NCI-H748 (cell line): ENCODE measurements at regions not wholly inside any gene's neighbourhood (a gene's known extent, or its start where the extent isn't known, plus 50 kb on each side); places are given as distances from the start of the nearest gene placed in this dataset.

Source experiments
- DNase-seq: peaks from one replicate; lab custom pipeline; 2025; ENCODE audit not compliant: unreplicated experiment; lab: John Stamatoyannopoulos, UW

- no peak for DNase-seq
Measured at GRCh38 chr2:220090050-220090449, 462.6 kb downstream of the SLC4A3 start.

DNA sequence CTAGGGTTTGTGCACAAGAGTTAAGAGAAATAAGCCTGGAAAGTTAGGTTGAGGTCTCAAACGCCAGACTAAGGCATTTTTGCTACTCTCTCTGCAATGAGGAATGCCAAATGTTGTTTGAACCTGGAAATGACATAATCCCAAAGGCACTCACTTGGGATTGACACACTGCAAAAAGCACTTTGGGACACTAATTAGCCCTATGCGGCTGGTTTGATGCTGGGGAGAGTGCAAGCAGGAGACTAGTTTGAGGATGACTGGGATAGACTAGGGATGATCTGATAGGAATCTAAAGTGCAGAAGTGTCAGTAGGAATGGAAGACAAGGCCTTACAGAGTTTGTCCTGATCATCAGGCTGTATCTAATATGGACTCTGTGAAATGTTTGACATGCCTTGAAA, 469.0 kb downstream of the SLC4A3 start:
- DNase-seq = no peak

GRCh38 chr2:220101980-220102379, 474.6 kb downstream of the SLC4A3 start:
- DNase-seq = no peak

DNA sequence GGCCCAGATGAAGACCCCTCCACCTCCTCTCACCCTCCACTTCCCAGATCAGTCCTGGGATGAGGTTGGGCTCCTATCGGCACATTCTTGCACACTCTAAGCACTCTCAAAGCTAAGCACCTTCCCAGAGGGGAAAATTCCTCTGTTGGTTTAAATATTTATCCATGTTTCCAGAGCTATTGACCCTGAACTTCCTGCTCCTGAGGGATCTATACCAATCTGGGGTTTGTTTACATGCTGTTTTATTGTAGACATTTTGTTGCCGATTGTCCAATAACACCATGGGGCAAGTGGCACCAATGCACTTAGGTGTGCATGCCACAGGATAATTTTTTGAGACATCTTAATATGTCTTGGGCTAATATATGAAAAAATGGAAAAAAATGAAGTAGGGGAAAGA, 476.2 kb downstream of the SLC4A3 start:
- DNase-seq = no peak

- DNase-seq = no peak
Measured at GRCh38 chr2:220104871-220105351, 477.5 kb downstream of the SLC4A3 start.

DNA sequence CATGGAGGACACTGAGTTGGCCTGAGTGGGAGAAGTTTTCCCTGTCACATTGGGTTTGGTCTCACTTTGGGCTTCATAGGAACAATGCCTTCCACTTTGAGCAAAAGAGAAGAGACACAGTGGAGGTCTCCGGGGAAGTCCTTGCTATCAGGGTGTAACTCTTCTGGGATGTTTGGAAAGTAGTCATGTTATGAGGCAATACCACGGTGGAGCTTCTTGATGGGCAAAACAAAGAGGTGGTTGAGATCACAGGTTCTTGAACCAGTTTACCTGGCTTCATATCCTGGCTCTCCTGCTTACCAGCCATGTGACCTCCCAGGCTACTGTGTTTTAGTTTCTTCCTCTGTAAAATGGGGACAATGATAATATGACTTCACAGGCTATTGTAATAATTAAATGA, 478.6 kb downstream of the SLC4A3 start:
- no peak for DNase-seq

- no peak for DNase-seq
Measured at GRCh38 chr2:220107380-220107791, 480.0 kb downstream of the SLC4A3 start.

- no peak for DNase-seq
Measured at GRCh38 chr2:220114443-220114842, 487.0 kb downstream of the SLC4A3 start.

GRCh38 chr2:220117025-220117424, 489.6 kb downstream of the SLC4A3 start:
- peak; percentile 71 for DNase-seq

- DNase-seq = no peak
Measured at GRCh38 chr2:220120041-220120440, 492.6 kb downstream of the SLC4A3 start.

DNA sequence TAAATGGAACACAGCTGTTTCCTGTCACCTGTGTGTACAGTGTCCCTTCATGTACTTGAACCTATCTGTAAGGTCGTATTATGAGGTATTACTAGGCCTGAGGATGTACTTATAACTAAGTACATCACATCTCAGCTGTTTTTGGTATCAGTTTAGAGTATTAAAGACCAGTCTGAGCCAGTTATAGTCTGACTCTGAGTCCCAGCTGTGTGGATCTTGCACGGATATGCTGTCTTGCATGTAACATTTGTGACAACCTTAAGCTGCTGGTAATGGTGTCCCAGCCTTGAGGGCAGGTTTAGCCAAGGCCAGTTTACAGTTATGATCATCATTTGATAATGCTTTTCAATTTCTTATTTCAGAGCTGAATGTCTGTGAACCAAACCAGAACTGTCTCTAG, 496.3 kb downstream of the SLC4A3 start:
- DNase-seq = peak; percentile 94

- DNase-seq = no peak
Measured at GRCh38 chr2:220125551-220125950, 498.1 kb downstream of the SLC4A3 start.

GRCh38 chr2:220127311-220127710, 499.9 kb downstream of the SLC4A3 start:
- no peak for DNase-seq

DNA sequence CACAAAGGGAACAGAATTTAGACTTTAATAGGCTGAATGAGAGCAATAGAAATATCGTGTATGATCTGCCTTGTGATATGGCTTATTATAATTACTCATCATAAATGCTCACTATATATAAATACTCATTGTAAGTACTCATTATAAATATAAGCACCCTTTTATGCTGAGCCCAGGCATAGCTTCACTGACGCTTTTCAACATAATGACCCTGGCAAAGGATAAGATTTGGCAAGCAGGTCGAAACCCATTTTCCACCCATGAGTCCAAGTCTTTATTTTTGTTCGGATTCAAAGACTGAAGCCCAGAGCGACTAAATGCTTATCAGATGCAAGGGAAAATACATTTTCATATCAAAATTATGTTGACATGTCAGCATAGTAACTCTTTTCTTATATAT, 500.4 kb downstream of the SLC4A3 start:
- no peak for DNase-seq

GRCh38 chr2:220129391-220129790, 502.0 kb downstream of the SLC4A3 start:
- no peak for DNase-seq

DNA sequence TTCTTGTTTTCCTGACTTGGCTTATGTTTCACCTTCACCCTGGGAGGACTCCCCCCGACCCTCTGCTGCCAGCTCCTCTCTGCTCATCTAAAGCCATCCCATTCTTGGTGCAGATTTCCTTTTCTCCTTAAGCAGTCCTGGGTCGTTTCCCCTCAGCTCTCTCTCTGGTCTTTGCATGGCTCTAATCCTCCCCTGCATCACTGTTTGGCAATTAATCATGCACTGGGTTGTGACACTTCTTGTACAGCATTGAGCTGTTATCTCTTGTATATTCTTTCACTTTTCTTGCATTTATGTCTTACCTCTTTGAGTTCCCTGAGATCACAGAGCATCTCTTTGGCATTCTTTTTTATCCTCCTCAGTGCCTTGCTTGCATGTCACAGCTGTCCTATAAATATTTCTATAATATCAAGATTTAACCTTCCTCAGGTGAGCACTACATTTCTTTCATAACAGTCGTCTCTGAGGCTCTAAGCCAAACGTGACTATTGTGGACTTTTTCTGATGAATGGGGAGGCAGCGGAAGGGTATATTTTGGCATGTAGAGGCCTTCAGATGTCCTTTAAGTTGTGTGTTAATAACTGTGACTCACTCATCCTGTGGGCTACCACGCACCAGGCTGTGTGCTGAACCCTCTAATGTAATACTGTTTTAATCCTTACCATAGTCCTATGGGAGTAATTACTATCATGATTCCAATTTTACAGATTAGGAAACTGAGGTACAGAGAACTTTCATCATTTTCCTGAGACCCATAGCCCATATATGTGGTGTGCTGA, 507.5 kb downstream of the SLC4A3 start:
- DNase-seq = no peak

GRCh38 chr2:220143336-220143735, 515.9 kb downstream of the SLC4A3 start:
- DNase-seq = no peak

DNA sequence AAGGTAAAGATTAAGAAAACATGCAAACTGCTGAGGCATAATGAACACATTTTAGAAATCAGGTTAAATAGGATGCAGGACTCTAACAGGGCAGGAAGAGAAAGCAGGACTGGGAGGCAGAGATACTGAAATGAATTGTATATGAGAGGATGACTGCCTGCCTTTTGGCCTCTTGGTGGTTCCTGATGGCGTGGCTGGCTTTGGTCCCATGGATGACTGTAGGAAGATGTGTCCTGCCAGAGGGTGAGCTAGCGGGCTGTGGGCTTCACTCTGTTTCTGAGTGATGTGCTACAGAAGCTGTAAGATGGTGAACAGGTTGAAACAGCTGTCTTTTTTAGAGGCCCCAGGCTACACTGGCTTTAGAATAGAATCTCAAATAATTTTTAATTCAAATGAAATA, 517.0 kb downstream of the SLC4A3 start:
- DNase-seq = no peak

DNA sequence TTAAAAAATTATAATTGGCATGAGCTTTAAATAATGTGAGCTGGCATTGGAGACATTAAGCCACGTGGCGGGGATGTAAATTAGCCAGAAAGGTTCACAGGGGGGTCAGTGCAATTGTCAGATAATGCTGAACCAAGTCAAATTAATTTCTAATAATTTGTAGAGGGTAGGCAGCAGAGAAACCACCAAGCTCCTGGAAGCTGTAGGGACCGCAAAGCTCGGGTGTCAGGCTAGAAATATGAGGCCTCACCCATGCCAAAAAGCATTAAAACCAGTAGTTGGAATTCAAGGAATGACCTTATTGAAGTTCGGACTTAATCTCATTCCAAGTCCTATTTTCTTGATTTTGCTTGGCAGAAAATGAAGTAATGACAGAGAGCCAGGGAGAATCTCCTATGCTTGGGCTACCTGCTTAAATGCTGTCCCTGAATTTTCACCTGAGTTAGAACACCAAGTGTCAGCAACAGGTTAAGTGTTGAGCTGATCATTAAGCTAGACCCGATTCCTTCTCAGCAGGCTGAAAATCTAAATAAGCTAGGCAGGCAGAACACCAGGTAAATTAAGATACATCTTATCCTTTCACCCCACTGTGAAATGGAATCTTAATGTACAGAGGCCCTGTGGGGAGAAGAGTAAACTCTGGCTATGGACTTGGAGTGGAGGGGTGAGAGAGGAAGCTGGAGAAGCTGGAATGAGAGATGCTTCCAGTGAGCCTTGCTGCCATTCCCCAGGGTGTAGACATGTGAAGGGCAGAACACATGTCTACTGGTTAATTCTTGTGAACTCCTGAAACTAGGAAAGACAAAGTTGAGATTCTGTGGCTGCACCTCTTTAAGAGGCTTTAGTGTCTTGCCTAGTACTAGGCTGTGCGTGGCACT, 520.0 kb downstream of the SLC4A3 start:
- no peak for DNase-seq

DNA sequence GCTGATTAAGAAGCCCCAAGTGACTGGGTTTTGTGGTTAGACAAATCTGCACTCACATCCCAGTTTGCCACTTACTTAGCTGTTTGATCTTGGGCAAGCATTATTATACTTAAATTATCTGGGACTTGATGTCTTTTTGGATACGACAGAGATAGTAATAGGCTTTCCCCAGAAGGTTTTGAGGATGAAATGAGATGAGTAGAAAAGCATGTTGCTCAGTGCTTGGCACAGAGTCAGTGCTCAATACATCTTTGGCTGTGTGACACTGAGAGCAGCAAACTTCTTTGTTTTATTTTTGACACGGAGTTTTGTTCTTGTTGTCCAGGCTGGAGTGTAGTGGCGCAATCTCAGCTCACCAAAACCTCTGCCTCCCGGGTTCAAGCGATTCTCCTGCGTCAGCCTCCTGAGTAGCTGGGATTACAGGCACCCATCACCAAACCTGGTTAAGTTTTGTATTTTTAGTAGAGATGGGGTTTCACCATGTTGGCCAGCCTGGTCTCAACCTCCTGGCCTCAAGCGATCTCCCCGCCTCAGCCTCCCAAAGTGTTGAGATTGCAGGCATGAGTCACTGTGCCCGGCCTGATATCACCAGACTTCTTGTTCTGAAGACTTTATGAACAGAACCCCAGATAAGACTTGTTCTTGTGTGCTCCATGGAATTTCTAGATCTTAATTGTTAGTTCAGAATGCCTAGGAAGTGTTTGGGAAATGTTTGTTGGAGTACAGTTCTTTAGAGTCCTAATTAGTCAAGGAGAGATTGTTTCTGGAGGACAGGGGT, 521.2 kb downstream of the SLC4A3 start:
- DNase-seq = no peak

GRCh38 chr2:220151341-220151740, 523.9 kb downstream of the SLC4A3 start:
- no peak for DNase-seq
